IMR-90 (cell line): ENCODE measurements at regions not wholly inside any gene's neighbourhood (a gene's known extent, or its start where the extent isn't known, plus 50 kb on each side); places are given as distances from the start of the nearest gene placed in this dataset.

Source experiments
- ATAC-seq: fragments of 200-7000 bp; cut with Tn5 transposase; 2 replicates; pipeline ENCODE4 v1.9.1; 2020; ENCODE audit warnings: low read depth, mild to moderate bottlenecking, moderate library complexity
- BruUV-seq: library from RNA; stranded (reverse); fragments of 400-500 nt; replicated peaks from 2 replicates; lab custom pipeline; 2021; lab: Mats Ljungman, UMichigan
- CTCF ChIA-PET: fragments of 300-600 bp; formaldehyde crosslinking; extraction: SDS; loops from one replicate; lab custom pipeline; 2021; ENCODE audit warnings: antibody characterized with exemption; lab: Yijun Ruan, JAX
- POLR2A ChIA-PET: fragments of 300-600 bp; sonication (Branson Sonifier 250); formaldehyde crosslinking; loops from one replicate; lab custom pipeline; 2022; ENCODE audit warnings: antibody characterized with exemption; ENCODE audit not compliant: unreplicated experiment; lab: Charles Lee
- DNase-seq: peaks from one replicate; pipeline ENCODE4 v3.0.0; 2013
- H2AFZ ChIP-seq: replicated peaks from 2 replicates; pipeline ENCODE3; 2013; ENCODE audit warnings: low read length, mild to moderate bottlenecking; ENCODE audit not compliant: poor library complexity
- H2AK5ac ChIP-seq: 2 replicates; pipeline ENCODE4 v1.6.1; 2013; ENCODE audit warnings: low read depth, low read length, inconsistent platforms
- H2AK9ac ChIP-seq: replicated peaks from 2 replicates; pipeline ENCODE3; 2013; ENCODE audit warnings: mild to moderate bottlenecking, low read depth, low read length, moderate library complexity; ENCODE audit not compliant: poor library complexity
- H2BK120ac ChIP-seq: 2 replicates; pipeline ENCODE4 v1.6.1; 2013; ENCODE audit warnings: low read depth, low read length, inconsistent platforms
- H2BK15ac ChIP-seq: 3 replicates; pipeline ENCODE4 v1.6.1; 2013; ENCODE audit warnings: low read depth, low read length, inconsistent platforms
- H2BK20ac ChIP-seq: 2 replicates; pipeline ENCODE4 v1.6.1; 2013; ENCODE audit warnings: low read depth, mild to moderate bottlenecking, inconsistent platforms, low read length, moderate library complexity
- H2BK5ac ChIP-seq: 2 replicates; pipeline ENCODE4 v1.6.1; 2013; ENCODE audit warnings: mild to moderate bottlenecking, low read depth, low read length, inconsistent platforms; ENCODE audit not compliant: poor library complexity, severe bottlenecking
- H3K14ac ChIP-seq: replicated peaks from 2 replicates; pipeline ENCODE4 v1.6.1; 2013; ENCODE audit warnings: low read depth, low read length, inconsistent platforms
- H3K18ac ChIP-seq: 2 replicates; pipeline ENCODE4 v1.6.1; 2013; ENCODE audit warnings: low read depth, low read length, control low read depth
- H3K23ac ChIP-seq: 2 replicates; pipeline ENCODE4 v1.6.1; 2013; ENCODE audit warnings: low read depth, low read length, inconsistent platforms
- H3K27ac ChIP-seq: 2 replicates; pipeline ENCODE4 v1.5.1; 2013; ENCODE audit warnings: mild to moderate bottlenecking, control low read depth, low read length; ENCODE audit not compliant: insufficient read depth
- H3K27me3 ChIP-seq: 2 replicates; pipeline ENCODE4 v1.6.1; 2013; ENCODE audit warnings: low read length; ENCODE audit not compliant: control insufficient read depth, insufficient read depth
- H3K36me3 ChIP-seq: 2 replicates; pipeline ENCODE4 v1.6.1; 2013; ENCODE audit warnings: low read length, mixed read lengths; ENCODE audit not compliant: control insufficient read depth, insufficient read depth
- H3K4ac ChIP-seq: 2 replicates; pipeline ENCODE4 v1.6.1; 2013; ENCODE audit warnings: low read depth, low read length, inconsistent platforms
- H3K4me1 ChIP-seq: 2 replicates; pipeline ENCODE4 v1.6.1; 2013; ENCODE audit warnings: low read length, mixed read lengths; ENCODE audit not compliant: control insufficient read depth, insufficient read depth
- H3K4me2 ChIP-seq: 2 replicates; pipeline ENCODE4 v1.6.1; 2013; ENCODE audit warnings: low read depth, mild to moderate bottlenecking, control low read depth, low read length, moderate library complexity
- H3K4me3 ChIP-seq: 2 replicates; pipeline ENCODE4 v1.5.1; 2013; ENCODE audit warnings: low read depth, mild to moderate bottlenecking, control low read depth, low read length, moderate library complexity; ENCODE audit not compliant: insufficient read depth
- H3K56ac ChIP-seq: 2 replicates; pipeline ENCODE4 v1.6.1; 2013; ENCODE audit warnings: low read length, inconsistent platforms; ENCODE audit not compliant: insufficient read depth; ENCODE audit errors: extremely low read depth
- H3K79me1 ChIP-seq, 2 experiments: 2 replicates each; pipeline ENCODE4 v1.6.1; 2013; ENCODE audit warnings: low read length in 2 of 2, inconsistent platforms in 1 of 2, low read depth in 1 of 2
- H3K9ac ChIP-seq: 2 replicates; pipeline ENCODE4 v1.6.1; 2013; ENCODE audit warnings: low read depth, low read length, control low read depth
- H3K9me1 ChIP-seq: 2 replicates; pipeline ENCODE4 v1.6.1; 2013; ENCODE audit warnings: low read length, inconsistent platforms; ENCODE audit not compliant: insufficient read depth
- H3K9me3 ChIP-seq: 2 replicates; pipeline ENCODE4 v1.6.1; 2013; ENCODE audit warnings: low read length; ENCODE audit not compliant: control insufficient read depth, insufficient read depth
- H4K20me1 ChIP-seq: 2 replicates; pipeline ENCODE4 v1.6.1; 2013; ENCODE audit warnings: low read length, inconsistent platforms; ENCODE audit not compliant: insufficient read depth
- H4K5ac ChIP-seq: 2 replicates; pipeline ENCODE4 v1.6.1; 2013; ENCODE audit warnings: mild to moderate bottlenecking, low read depth, low read length, control low read depth
- H4K8ac ChIP-seq, 2 experiments: 2 replicates each; pipeline ENCODE4 v1.6.1; 2013; ENCODE audit warnings: low read depth in 2 of 2, low read length in 2 of 2, control low read depth in 1 of 2, inconsistent platforms in 1 of 2
- H4K91ac ChIP-seq: 2 replicates; pipeline ENCODE4 v1.6.1; 2013; ENCODE audit warnings: low read depth, low read length, inconsistent platforms; ENCODE audit not compliant: insufficient read depth
- BHLHE40 ChIP-seq: fragments of 150-350 bp; IDR thresholded peaks from 2 replicates; pipeline ENCODE4 v1.6.1; 2016; ENCODE audit warnings: mild to moderate bottlenecking, low read depth, low read length
- CEBPB ChIP-seq: IDR thresholded peaks from 2 replicates; pipeline ENCODE4 v1.6.1; 2012; ENCODE audit warnings: low read depth, low read length, improper control_type of control experiment
- CHD1 ChIP-seq: IDR thresholded peaks from 2 replicates; pipeline ENCODE4 v1.6.1; 2012; ENCODE audit warnings: low read depth, low read length, improper control_type of control experiment
- CTCF ChIP-seq: conservative IDR thresholded peaks from 2 replicates; pipeline ENCODE4 v1.5.1; 2012; ENCODE audit warnings: mild to moderate bottlenecking, low read depth, low read length, improper control_type of control experiment
- FOS ChIP-seq: fragments of 150-350 bp; IDR thresholded peaks from 2 replicates; pipeline ENCODE4 v1.6.1; 2016; ENCODE audit warnings: low read depth, low read length
- MAFK ChIP-seq: IDR thresholded peaks from 2 replicates; pipeline ENCODE4 v1.6.1; 2012; ENCODE audit warnings: low read depth, low read length, improper control_type of control experiment
- MAZ ChIP-seq: IDR thresholded peaks from 2 replicates; pipeline ENCODE4 v1.6.1; 2012; ENCODE audit warnings: low read depth, mild to moderate bottlenecking, low read length, improper control_type of control experiment, moderate library complexity, borderline replicate concordance
- MXI1 ChIP-seq: IDR thresholded peaks from 2 replicates; pipeline ENCODE4 v1.6.1; 2012; ENCODE audit warnings: low read depth, mild to moderate bottlenecking, low read length, moderate library complexity, borderline replicate concordance
- NFE2L2 ChIP-seq: fragments of 150-350 bp; IDR thresholded peaks from 2 replicates; pipeline ENCODE4 v1.6.1; 2016; ENCODE audit warnings: low read depth, mild to moderate bottlenecking, low read length
- POLR2A ChIP-seq: IDR thresholded peaks from 2 replicates; pipeline ENCODE4 v1.6.1; 2012; ENCODE audit warnings: mild to moderate bottlenecking, low read depth, low read length
- RAD21 ChIP-seq: IDR thresholded peaks from 2 replicates; pipeline ENCODE4 v1.6.1; 2012; ENCODE audit warnings: low read length, improper control_type of control experiment
- RCOR1 ChIP-seq: IDR thresholded peaks from 2 replicates; pipeline ENCODE4 v1.6.1; 2012; ENCODE audit warnings: mild to moderate bottlenecking, low read length, improper control_type of control experiment; ENCODE audit not compliant: insufficient replicate concordance
- RFX5 ChIP-seq: IDR thresholded peaks from 2 replicates; pipeline ENCODE4 v1.8.0; 2012; ENCODE audit warnings: low read depth, mild to moderate bottlenecking, low read length, moderate library complexity
- SMC3 ChIP-seq: fragments of 150-350 bp; IDR thresholded peaks from 2 replicates; pipeline ENCODE4 v1.6.1; 2016; ENCODE audit warnings: low read depth, mild to moderate bottlenecking, antibody characterized with exemption, low read length, moderate library complexity
- USF2 ChIP-seq: fragments of 150-350 bp; IDR thresholded peaks from 2 replicates; pipeline ENCODE4 v1.6.1; 2017; ENCODE audit warnings: mild to moderate bottlenecking, antibody characterized with exemption, low read length, low read depth
- WGBS, 2 experiments: methylation state at CpG; one replicate each; pipeline versions ENCODE4 v1.1.5 to v1.1.7; 2013; ENCODE audit warnings: missing lambda C conversion rate in 2 of 2; ENCODE audit not compliant: insufficient read length in 1 of 2; ENCODE audit errors: extremely low coverage in 2 of 2; 5-methylcytosine and 5-hydroxymethylcytosine counted together
- dilution Hi-C: fragments of 300-500 bp; cut with HindIII; formaldehyde crosslinking; loops from one replicate; pipeline ENCODE4 v1.14.3; 2018; ENCODE audit warnings: low sequenced_read_pairs; ENCODE audit not compliant: unreplicated experiment
- in situ Hi-C: fragments of 300-500 bp; cut with MboI; formaldehyde crosslinking; loops from 3 replicates; pipeline ENCODE4 v1.14.3; 2019; ENCODE audit warnings: low sequenced_read_pairs, inconsistent platforms, mixed read lengths
- intact Hi-C: fragments of 100-400 bp; cut with micrococcal nuclease; formaldehyde crosslinking; loops from 2 replicates; pipeline ENCODE4 v1.10.0; 2022
- TF ChIP-seq, protein P1 (sequence below): fragments of 150-350 bp; IDR thresholded peaks from 2 replicates; pipeline ENCODE4 v1.6.1; 2016; ENCODE audit warnings: low read depth, mild to moderate bottlenecking, low read length, moderate library complexity, borderline replicate concordance

- Histone ChIP-seq H3K27ac (no peak overlapping the region), H3K18ac (no peak overlapping the region), H3K27me3 (no peaks in the 10 kb centered on the region), H3K4me1 (no peaks in the 10 kb centered on the region), H3K4me3 (no peak overlapping the region), H2BK20ac (no peak overlapping the region), H3K23ac (no peak overlapping the region), H3K14ac (no peak overlapping the region), H4K8ac (no peak overlapping the region), H3K4ac (no peak overlapping the region), H2AK9ac (no peak overlapping the region), H3K9ac (no peak overlapping the region), H2BK5ac (no peak overlapping the region), H3K56ac (no peak overlapping the region), H2BK120ac (no peak overlapping the region), H3K9me3 (peaks cover 1% of the 10 kb centered on the region; the same call in 1 of the 2 replicates), H2AFZ (no peak overlapping the region), H3K9me1 (no peaks in the 10 kb centered on the region), H4K91ac (no peak overlapping the region), H3K36me3 (no peaks in the 10 kb centered on the region), H2AK5ac (no peak overlapping the region), H2BK15ac (no peak overlapping the region), H3K4me2 (no peak overlapping the region), H3K79me1 (no peaks in the 10 kb centered on the region), H4K5ac (no peak overlapping the region), H4K20me1 (no peaks in the 10 kb centered on the region)
- ATAC-seq = no peak
- in situ Hi-C loops (no loop called here), dilution Hi-C loops (no loop called here), intact Hi-C loops (no loop called here)
- CTCF ChIA-PET = no interaction called here
- POLR2A ChIA-PET = no interaction called here
- no peak for DNase-seq
- no peak for TF ChIP-seq MAZ
- TF ChIP-seq RAD21 = no peak
- TF ChIP-seq MXI1 = no peak
- TF ChIP-seq NFE2L2 = no peak
- TF ChIP-seq USF2 = no peak
- no peak for TF ChIP-seq FOS
- no peak for TF ChIP-seq RFX5
- TF ChIP-seq CHD1 = no peak
- no peak for TF ChIP-seq MAFK
- TF ChIP-seq SMC3 = no peak
- TF ChIP-seq RCOR1 = no peak
- TF ChIP-seq, protein P1, sequence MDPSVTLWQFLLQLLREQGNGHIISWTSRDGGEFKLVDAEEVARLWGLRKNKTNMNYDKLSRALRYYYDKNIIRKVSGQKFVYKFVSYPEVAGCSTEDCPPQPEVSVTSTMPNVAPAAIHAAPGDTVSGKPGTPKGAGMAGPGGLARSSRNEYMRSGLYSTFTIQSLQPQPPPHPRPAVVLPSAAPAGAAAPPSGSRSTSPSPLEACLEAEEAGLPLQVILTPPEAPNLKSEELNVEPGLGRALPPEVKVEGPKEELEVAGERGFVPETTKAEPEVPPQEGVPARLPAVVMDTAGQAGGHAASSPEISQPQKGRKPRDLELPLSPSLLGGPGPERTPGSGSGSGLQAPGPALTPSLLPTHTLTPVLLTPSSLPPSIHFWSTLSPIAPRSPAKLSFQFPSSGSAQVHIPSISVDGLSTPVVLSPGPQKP = no peak
- TF ChIP-seq BHLHE40 = no peak
- TF ChIP-seq CEBPB = no peak
- no peak for TF ChIP-seq CTCF
- TF ChIP-seq POLR2A = no peak
- BruUV-seq = no TSS peak
- no CpG with 5 or more reads among the region's 2 CpGs for WGBS, 2 experiments
These were observed 201.2 kb upstream of the NWD2 start for GRCh38 chr4:37043342-37043741.
